ENCODE measurements at regions not wholly inside any gene's neighbourhood (a gene's known extent, or its start where the extent isn't known, plus 50 kb on each side); places are given as distances from the start of the nearest gene placed in this dataset.

DNA sequence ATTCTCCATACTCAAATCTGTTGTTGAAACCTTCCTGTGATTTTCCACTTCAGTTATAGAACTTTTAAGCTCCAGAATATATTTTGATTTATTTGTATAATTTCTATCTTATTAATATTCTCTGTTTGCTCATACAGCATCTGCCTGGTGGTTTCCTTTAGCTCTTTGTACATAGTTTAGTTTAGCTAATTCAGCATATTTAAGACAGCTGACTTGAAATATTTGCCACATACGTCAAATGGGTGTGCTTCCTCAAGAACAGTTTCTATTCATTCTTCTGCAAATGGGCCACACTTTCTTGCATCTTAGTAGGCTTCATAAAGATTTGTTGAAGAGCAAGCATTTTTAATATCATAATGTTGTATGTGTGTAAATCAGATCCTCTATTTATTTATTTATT lies 101.8 kb downstream of the MAGEC1 start:
- H3K27ac ChIP-seq: no peak overlapping the region
- H3K4me3 ChIP-seq: no peak overlapping the region
- no peak for DNase-seq (ENCODE audit: low spot score)
- TF ChIP-seq, protein P1, sequence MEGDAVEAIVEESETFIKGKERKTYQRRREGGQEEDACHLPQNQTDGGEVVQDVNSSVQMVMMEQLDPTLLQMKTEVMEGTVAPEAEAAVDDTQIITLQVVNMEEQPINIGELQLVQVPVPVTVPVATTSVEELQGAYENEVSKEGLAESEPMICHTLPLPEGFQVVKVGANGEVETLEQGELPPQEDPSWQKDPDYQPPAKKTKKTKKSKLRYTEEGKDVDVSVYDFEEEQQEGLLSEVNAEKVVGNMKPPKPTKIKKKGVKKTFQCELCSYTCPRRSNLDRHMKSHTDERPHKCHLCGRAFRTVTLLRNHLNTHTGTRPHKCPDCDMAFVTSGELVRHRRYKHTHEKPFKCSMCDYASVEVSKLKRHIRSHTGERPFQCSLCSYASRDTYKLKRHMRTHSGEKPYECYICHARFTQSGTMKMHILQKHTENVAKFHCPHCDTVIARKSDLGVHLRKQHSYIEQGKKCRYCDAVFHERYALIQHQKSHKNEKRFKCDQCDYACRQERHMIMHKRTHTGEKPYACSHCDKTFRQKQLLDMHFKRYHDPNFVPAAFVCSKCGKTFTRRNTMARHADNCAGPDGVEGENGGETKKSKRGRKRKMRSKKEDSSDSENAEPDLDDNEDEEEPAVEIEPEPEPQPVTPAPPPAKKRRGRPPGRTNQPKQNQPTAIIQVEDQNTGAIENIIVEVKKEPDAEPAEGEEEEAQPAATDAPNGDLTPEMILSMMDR (IDR thresholded peaks at IDR 0.05): no peak

DNA sequence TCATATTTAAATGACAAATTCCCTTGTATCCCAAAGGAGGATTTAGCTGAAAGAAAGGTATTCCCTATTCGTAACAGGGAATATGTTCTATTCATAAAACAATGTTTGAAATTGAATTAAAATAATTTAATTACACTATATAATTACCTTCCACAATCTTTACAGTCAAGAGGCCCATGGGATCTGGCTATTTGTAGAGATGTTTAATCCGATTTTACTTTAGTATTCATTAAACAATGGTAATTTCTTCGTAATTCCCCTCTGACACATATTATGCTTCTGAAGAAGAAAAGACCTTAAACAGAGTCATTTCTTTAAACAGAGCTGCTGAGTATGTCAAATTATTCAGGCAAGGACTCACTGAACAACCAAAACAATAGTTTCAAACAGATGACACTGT lies 98.8 kb downstream of the MAGEC1 start:
- DNase-seq (ENCODE audit: low spot score): no peak
- TF ChIP-seq, protein P1 (IDR thresholded peaks at IDR 0.05): no peak
- Histone ChIP-seq H3K27ac (no peak overlapping the region), H3K4me3 (no peak overlapping the region)

DNA sequence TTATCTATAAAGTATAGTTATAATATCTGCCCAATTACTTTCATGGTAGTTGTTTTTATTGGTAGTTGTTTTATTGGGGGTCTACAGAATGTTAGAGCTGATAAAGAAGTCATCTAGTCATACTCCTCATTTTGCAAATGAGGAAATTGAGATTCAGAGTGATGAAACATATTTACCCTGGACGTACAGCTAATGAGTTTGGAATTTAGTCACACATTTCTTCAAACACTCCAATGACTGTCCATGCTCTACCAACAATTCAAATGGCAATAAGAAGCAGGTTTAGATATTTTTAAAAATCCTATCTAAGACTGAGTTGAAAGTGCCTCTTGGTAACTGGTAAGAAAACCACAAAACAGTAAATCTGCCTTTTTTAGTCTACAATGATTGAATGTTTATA lies 98.2 kb downstream of the MAGEC1 start:
- DNase-seq (ENCODE audit: low spot score): no peak
- H3K4me3 ChIP-seq: no peak overlapping the region
- H3K27ac ChIP-seq: no peak overlapping the region
- TF ChIP-seq, protein P1 (IDR thresholded peaks at IDR 0.05): no peak

DNA sequence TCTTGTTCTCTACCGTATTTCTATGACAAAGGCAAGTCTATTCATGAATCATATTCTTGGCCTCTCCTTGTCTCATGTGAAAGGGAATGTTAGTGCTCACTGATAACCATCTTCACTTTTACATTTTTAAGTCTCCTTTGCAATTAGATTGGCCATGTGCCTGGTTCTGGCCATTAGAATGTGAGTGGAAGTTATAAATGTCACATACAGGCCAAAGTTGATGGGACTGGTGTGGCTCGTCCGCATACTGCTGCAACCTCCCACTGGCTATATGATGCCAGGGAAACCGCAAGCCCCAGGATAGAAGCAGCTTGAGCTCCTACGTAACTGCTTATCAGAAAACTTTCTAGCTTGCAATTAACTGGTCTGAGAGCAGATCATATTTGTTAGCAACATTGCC lies 86.1 kb downstream of the MAGEC1 start:
- H3K4me3 ChIP-seq: no peak overlapping the region
- no peak for DNase-seq (ENCODE audit: low spot score)
- H3K27ac ChIP-seq: no peak overlapping the region
- TF ChIP-seq, protein P1 (IDR thresholded peaks at IDR 0.05): no peak

DNA sequence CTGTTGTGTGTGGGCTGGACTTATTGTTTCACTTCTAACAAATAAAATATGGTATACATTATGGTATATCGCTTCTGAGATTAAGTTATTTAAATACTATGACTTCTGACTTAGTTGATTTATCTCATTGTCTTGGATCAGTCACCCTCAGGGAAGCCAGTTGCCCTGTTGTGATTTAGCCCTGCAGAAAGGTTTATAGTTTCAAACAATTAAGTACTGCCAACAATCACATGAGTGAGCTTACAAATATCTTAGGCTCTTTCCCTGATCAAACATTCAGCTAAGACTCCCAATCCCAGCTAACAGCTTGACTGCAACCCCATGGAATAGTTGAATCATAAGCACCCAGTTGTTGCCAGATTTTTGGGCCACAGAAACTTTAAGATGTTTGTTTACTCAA lies 85.4 kb downstream of the MAGEC1 start:
- Histone ChIP-seq H3K4me3 (no peak overlapping the region), H3K27ac (no peak overlapping the region)
- DNase-seq (ENCODE audit: low spot score): no peak
- TF ChIP-seq, protein P1 (IDR thresholded peaks at IDR 0.05): no peak

DNA sequence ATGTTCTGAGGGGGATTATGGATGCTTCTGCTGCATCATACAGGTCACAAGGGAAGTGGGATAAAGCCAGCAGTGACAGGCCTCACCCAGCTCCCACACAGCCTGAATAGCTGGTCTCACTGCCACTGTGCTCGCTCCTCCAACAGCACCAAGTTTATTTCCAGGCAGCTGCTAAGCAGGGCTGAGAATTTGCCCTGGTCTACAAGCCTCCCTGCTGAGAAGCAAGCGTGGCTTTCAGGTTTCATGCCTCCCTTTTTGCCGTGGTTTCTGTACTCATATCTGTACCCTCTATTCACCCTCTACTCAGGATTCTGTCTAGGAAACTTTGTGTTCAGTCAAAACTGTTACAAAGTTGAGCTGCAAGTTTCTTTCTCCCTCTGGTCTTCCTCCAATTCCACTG lies 78.6 kb downstream of the MAGEC1 start:
- no peak for DNase-seq (ENCODE audit: low spot score)

DNA sequence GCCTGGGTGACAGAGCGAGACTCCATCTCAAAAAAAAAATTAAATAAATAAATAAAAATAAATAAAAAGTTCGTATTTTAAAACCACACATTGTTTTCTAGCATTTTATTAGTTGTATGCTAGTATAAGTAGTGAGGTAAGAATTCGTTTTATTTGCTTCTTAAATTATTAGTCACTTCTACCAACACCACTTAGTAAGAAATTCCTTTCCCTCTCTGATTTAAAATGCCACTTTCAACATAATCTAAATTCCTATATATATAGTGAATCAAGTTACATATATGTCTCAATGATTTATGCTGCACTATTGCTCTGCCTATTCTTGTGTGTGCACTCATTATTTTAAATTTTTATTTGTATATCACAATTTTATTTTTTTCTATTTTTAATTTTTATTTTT lies 72.1 kb downstream of the MAGEC1 start:
- Histone ChIP-seq H3K27ac (no peak overlapping the region), H3K4me3 (no peak overlapping the region)
- TF ChIP-seq, protein P1 (IDR thresholded peaks at IDR 0.05): no peak
- DNase-seq (ENCODE audit: low spot score): no peak

More for the DNA sequence above, 78.6 kb downstream of the MAGEC1 start:
- H3K27ac ChIP-seq: peak overlapping the region in 1 of 2 donors; percentile 14
- TF ChIP-seq, protein P1 (IDR thresholded peaks at IDR 0.05): no peak
- no peak overlapping the region for H3K4me3 ChIP-seq
